Dermis microvascular lymphatic vessel endothelial cell (primary cell): ENCODE measurements at regions not wholly inside any gene's neighbourhood (a gene's known extent, or its start where the extent isn't known, plus 50 kb on each side); places are given as distances from the start of the nearest gene placed in this dataset.
"Not testable (repeated sequence)": the region's sequence is repeated elsewhere in the genome, so short reads cannot be mapped to it uniquely, and the experiment has no call there.

Experiments used
- DNase-seq, 2 donors: peaks; one replicate each; pipeline versions ENCODE4 v3.0.0 to v3.0.0-alpha.2; 2010; ENCODE audit warnings: low read depth in 2 of 2

- not testable (repeated sequence) for DNase-seq
Measured at GRCh38 chr16:29258946-29259634, 147.4 kb downstream of the NPIPB11 start.

- DNase-seq, result peak in 1 of 2 donors; percentile 49
Measured at GRCh38 chr16:29257419-29258336, 148.8 kb downstream of the NPIPB11 start.

GRCh38 chr16:29256501-29256981 is 150.0 kb downstream of the NPIPB11 start:
- DNase-seq, result no peak

DNA sequence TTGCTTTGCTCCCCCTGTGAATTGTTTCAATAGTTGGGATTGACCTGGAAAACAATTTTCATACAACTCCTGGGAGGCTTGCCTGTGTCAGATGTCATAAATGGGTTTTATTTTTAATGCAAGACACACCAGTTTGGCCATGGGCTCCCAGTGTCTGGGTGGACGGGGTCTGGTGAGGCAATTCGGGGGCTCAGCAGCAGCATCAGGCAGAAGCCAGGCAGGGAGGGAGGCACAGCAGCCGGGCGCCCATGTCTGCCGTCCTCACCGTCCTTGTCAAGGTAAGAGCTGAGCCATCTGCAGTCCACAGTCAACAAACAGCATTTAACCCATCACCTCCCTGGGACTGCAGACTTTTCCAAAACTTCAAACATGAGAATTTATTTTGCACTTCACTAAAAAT is 150.6 kb downstream of the NPIPB11 start:
- peak in 1 of 2 donors; percentile 28 for DNase-seq

- DNase-seq, result not testable (repeated sequence)
Measured at GRCh38 chr16:29255496-29255796, 151.1 kb downstream of the NPIPB11 start.

- DNase-seq, result no peak
Measured at GRCh38 chr16:29254676-29255495, 151.6 kb downstream of the NPIPB11 start.

DNA sequence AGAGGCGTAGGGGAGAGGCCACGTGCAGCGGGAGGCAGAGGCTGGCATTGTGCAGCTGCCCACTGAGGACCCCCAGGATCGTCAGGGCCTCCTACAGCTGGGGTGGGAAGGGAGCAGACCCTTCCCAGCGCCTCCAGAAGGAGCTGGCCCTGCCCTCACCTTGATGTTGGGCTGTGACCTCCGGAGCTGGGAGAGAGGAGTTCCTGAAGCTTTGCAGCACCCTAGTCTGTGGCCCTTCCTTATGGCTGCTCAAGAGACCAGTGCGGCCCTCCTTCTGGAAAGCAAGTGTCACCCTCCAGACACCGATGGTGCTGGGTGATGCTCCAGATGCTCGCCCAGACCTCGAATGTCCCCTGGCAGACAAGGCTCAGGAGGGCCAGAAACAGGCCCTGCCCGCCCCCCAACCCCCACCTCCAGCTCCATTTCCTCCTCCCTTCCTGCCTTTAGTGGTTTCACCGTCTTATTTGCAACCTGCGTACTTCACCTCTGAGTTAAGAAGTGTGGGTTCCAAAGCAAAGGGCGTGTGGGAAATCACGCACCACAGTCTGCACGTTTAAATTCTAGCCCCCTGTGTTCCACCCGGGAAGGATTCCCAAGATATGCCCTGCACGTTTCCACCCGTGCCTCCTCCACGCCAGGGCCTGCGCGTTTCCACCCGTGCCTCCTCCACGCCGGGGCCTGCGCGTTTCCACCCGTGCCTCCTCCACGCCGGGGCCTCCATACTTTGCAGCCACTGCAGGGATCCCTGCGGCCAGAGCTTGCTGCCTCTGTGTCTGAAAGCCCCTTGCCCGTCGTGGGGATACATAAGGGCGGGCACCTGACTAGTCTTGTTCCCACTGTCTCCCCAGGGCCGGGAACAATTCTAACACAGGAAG is 152.6 kb downstream of the NPIPB11 start:
- DNase-seq, result not testable (repeated sequence)

DNA sequence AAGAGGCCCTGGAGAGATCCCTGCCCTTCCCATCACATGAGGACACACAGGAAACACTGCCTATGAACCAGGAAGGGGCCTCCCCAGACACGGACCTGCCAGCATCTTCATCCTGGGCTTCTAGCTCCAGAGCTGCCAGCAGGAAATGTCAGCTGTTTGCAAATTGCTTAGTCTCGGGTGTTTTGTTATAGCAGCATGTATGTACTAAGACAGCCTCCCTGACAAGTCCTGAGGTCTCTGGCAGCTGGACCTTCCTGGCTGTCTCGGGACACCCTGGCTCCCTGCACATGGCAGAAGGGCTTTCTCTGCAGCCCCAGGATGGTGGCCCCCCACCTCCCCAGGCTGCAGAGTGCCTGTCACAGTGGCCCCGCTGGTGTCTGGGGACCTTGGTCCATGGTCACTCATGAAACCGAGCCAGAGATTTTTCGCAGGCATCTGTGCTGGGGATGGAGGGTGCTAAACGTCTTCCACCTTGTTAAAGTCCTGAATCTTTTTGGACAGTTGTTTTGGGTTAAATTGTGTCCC is 153.4 kb downstream of the NPIPB11 start:
- DNase-seq, result not testable (repeated sequence)

DNA sequence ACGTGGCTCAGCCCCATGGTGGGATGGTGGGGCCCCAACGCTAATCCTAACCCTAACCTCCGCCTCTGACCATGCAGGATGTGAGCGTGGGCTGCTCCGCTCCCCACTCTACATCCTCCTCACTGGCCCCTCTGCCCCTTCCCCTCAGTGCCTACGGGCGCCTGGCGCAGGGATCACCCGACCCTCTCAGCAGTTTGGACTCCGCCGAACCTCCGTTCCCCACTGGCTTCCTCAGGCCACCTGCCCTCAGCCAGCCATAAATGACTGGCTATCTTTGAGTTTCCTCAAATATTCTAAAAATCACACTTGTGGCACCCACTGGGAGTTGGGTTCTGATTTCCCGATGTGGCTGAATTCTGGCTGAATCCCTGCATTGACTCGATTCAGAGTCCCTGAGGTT is 154.2 kb downstream of the NPIPB11 start:
- DNase-seq, result not testable (repeated sequence)

DNA sequence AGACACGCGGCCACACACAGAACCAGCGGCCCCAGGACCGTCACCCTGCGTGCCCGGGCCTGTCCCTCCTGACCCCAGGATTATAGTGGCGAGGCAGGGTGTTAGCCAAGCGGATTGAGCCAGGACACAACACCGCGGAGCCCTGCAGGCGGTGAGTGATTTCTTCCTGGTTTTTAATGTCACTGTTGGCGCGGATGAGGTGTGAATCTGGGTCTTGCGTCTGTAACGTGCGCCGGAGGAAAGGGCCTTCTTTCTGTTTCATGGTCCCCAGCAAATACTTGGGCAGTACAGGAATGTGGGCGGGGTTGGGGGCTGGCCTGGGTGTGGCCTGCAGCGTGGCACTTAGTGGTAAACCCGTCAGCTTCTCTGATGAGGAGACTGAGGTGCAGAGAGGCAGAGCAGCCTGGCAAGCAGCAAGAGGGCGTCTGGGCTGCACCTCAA is 154.9 kb downstream of the NPIPB11 start:
- peak; percentile 15 to 36 for DNase-seq

- not testable (repeated sequence) for DNase-seq
Measured at GRCh38 chr16:29250923-29251434, 155.5 kb downstream of the NPIPB11 start.

DNA sequence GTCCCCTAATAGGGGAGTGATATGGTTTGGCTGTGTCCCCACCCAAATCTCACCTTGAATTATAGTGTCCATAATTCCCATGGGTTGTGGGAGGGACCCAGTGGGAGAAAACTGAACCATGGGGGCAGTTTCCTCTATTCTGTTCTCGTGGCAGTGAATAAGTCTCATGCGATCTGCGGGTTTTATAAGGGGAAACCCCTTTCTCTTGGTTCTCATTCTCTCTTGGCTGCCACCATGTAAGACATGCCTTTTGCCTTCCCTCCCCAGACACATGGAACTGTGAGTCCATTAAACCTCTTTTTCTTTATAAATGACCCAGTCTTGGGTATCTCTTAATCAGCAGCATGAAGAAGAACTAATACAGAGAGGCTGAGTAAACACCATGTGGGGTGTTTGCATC is 156.0 kb downstream of the NPIPB11 start:
- DNase-seq, result not testable (repeated sequence)

- not testable (repeated sequence) for DNase-seq
Measured at GRCh38 chr16:29248940-29249318, 157.6 kb downstream of the NPIPB11 start.

GRCh38 chr16:29248306-29248939 is 158.1 kb downstream of the NPIPB11 start:
- not testable (repeated sequence) for DNase-seq

DNA sequence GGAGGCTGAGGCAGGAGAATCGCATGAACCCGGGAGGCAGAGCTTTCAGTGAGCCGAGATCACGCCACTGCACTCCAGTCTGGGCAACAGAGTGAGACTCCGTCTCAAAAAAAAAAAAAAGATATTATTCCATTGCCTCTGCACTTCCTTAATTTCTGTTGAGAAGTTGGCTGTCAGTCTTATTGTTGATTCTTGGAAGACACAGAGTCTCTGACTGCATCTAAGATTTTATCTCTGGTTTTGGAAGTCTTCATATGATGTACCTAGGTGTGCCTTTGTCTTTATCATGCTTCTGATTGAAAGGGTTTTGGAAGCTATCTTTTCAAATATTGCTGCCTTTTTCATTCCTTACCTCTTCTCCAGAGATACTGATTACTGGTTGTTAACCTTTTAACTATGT is 160.4 kb downstream of the NPIPB11 start:
- not testable (repeated sequence) for DNase-seq

DNA sequence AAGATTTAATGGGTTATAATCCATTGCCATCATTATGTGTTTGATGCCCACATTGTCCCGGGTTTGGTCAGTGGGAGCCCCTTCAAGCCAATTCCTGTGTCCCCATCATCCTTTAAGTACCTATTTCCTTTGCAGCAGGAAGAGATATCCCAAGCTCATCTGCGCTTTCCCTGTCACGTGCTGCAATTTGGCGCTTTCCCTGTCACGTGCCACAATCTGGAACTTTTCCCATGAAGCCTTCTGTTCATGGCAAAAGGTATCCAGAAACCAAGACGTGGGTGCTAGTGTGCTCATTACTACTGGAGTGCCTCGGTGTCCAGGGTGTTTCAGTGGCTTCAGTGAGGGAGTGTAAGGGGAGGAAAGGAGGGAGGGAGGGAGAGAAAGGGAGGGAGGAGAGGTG is 168.5 kb downstream of the NPIPB11 start:
- no peak for DNase-seq

- not testable (repeated sequence) for DNase-seq
Measured at GRCh38 chr16:29237495-29237894, 169.0 kb downstream of the NPIPB11 start.

- DNase-seq, result not testable (repeated sequence)
Measured at GRCh38 chr16:29237023-29237422, 169.5 kb downstream of the NPIPB11 start.

GRCh38 chr16:29235836-29236370 is 170.6 kb downstream of the NPIPB11 start:
- DNase-seq, result not testable (repeated sequence)
